WTC11 (cell line): ENCODE measurements at regions not wholly inside any gene's neighbourhood (a gene's known extent, or its start where the extent isn't known, plus 50 kb on each side); places are given as distances from the start of the nearest gene placed in this dataset.
A peak's percentile ranks its signal among the peaks of the same experiment; 100 is the strongest.
"Not testable (repeated sequence)": the region's sequence is repeated elsewhere in the genome, so short reads cannot be mapped to it uniquely, and the experiment has no call there.

ENCODE experiments used
- ATAC-seq: fragments of 200-7000 bp; cut with Tn5 transposase; 2 replicates; pipeline ENCODE4 v1.10.0; 2021; ENCODE audit warnings: mild to moderate bottlenecking, moderate library complexity
- CTCF ChIA-PET: fragments of 300-600 bp; sonication (Branson Sonifier 250); formaldehyde crosslinking; loops from one replicate; lab custom pipeline; 2021; ENCODE audit warnings: antibody characterized with exemption; lab: Charles Lee
- POLR2A ChIA-PET: fragments of 350-600 bp; sonication (Branson Sonifier 250); formaldehyde crosslinking; loops from one replicate; lab custom pipeline; 2021; ENCODE audit warnings: antibody characterized with exemption; lab: Charles Lee
- DNase-seq: peaks from one replicate; pipeline ENCODE4 v3.0.0; 2021; ENCODE audit warnings: low spot score
- H3K27ac Mint-ChIP-seq: 2 replicates; pipeline ENCODE4 v1.8.0; 2021; ENCODE audit warnings: mixed read lengths
- H3K27me3 Mint-ChIP-seq: 2 replicates; pipeline ENCODE4 v1.8.0; 2021; ENCODE audit warnings: low read depth, mild to moderate bottlenecking, moderate library complexity, mixed read lengths
- H3K36me3 Mint-ChIP-seq: 2 replicates; pipeline ENCODE4 v1.8.0; 2021; ENCODE audit warnings: mixed read lengths
- H3K4me1 Mint-ChIP-seq: 2 replicates; pipeline ENCODE4 v1.8.0; 2022; ENCODE audit warnings: mixed read lengths
- H3K4me3 Mint-ChIP-seq: 2 replicates; pipeline ENCODE4 v1.8.0; 2021; ENCODE audit warnings: mild to moderate bottlenecking, moderate library complexity, mixed read lengths
- H3K9me3 Mint-ChIP-seq: 2 replicates; pipeline ENCODE4 v1.8.0; 2021; ENCODE audit warnings: mixed read lengths
- CREB1 ChIP-seq: sonication (generic); formaldehyde crosslinking; IDR thresholded peaks from 2 replicates; pipeline ENCODE4 v1.8.0; 2023; ENCODE audit warnings: mild to moderate bottlenecking, missing genetic modification reagents
- GTF2I ChIP-seq: fragments of 250-450 bp; sonication (Bioruptor Pico); conservative IDR thresholded peaks from 2 replicates; pipeline ENCODE4 v1.4.0; 2021; ENCODE audit warnings: mild to moderate bottlenecking
- HMGA2 ChIP-seq: fragments of 250-450 bp; sonication (Bioruptor Pico); IDR thresholded peaks from 2 replicates; pipeline ENCODE4 v1.4.0; 2021; ENCODE audit warnings: mild to moderate bottlenecking, moderate library complexity
- JAZF1 ChIP-seq: fragments of 250-450 bp; sonication (Bioruptor Pico); IDR thresholded peaks from 2 replicates; pipeline ENCODE4 v1.9.0; 2021; ENCODE audit warnings: moderate library complexity, mild to moderate bottlenecking, inconsistent platforms
- JUN ChIP-seq: sonication (generic); formaldehyde crosslinking; IDR thresholded peaks from 2 replicates; pipeline ENCODE4 v1.8.0; 2023; ENCODE audit warnings: mild to moderate bottlenecking, missing genetic modification reagents
- NFATC4 ChIP-seq: fragments of 250-450 bp; sonication (Bioruptor Pico); IDR thresholded peaks from 2 replicates; pipeline ENCODE4 v1.9.0; 2021; ENCODE audit warnings: mild to moderate bottlenecking
- RELA ChIP-seq: sonication (generic); formaldehyde crosslinking; IDR thresholded peaks from 2 replicates; pipeline ENCODE4 v1.8.1; 2022; ENCODE audit warnings: missing genetic modification reagents, mild to moderate bottlenecking, borderline replicate concordance
- TEAD1 ChIP-seq: sonication (generic); formaldehyde crosslinking; IDR thresholded peaks from 2 replicates; pipeline ENCODE4 v1.8.0; 2022; ENCODE audit warnings: mild to moderate bottlenecking, missing genetic modification reagents
- ZNF138 ChIP-seq: sonication (generic); formaldehyde crosslinking; conservative IDR thresholded peaks from 2 replicates; pipeline ENCODE4 v1.8.1; 2022; ENCODE audit warnings: mild to moderate bottlenecking, moderate library complexity, missing genetic modification reagents
- ZNF317 ChIP-seq: sonication (generic); formaldehyde crosslinking; IDR thresholded peaks from 2 replicates; pipeline ENCODE4 v1.8.1; 2023; ENCODE audit warnings: low read depth, mild to moderate bottlenecking, moderate library complexity, missing genetic modification reagents, borderline replicate concordance
- ZNF423 ChIP-seq: fragments of 250-450 bp; sonication (Bioruptor Pico); IDR thresholded peaks from 2 replicates; pipeline ENCODE4 v2.1.2; 2022; ENCODE audit warnings: mild to moderate bottlenecking, moderate library complexity
- TF ChIP-seq, protein P1 (sequence below): sonication (generic); formaldehyde crosslinking; IDR thresholded peaks from 2 replicates; pipeline ENCODE4 v1.8.1; 2023; ENCODE audit warnings: mild to moderate bottlenecking, moderate library complexity, missing genetic modification reagents
- TF ChIP-seq, protein P2 (sequence below): sonication (generic); formaldehyde crosslinking; IDR thresholded peaks from 2 replicates; pipeline ENCODE4 v1.8.1; 2022; ENCODE audit warnings: missing genetic modification reagents, borderline replicate concordance
- TF ChIP-seq, protein P3 (sequence below): fragments of 250-450 bp; sonication (Bioruptor Pico); IDR thresholded peaks from 2 replicates; pipeline ENCODE4 v1.9.0; 2021; ENCODE audit warnings: moderate library complexity, mild to moderate bottlenecking, inconsistent platforms, borderline replicate concordance
- TF ChIP-seq, protein P4 (sequence below): sonication (generic); formaldehyde crosslinking; IDR thresholded peaks from 2 replicates; pipeline ENCODE4 v1.8.1; 2022; ENCODE audit warnings: mild to moderate bottlenecking, moderate library complexity, missing genetic modification reagents
- TF ChIP-seq, protein P5 (sequence below): sonication (generic); formaldehyde crosslinking; IDR thresholded peaks from 2 replicates; pipeline ENCODE4 v1.8.1; 2023; ENCODE audit warnings: mild to moderate bottlenecking, missing genetic modification reagents, moderate library complexity

DNA sequence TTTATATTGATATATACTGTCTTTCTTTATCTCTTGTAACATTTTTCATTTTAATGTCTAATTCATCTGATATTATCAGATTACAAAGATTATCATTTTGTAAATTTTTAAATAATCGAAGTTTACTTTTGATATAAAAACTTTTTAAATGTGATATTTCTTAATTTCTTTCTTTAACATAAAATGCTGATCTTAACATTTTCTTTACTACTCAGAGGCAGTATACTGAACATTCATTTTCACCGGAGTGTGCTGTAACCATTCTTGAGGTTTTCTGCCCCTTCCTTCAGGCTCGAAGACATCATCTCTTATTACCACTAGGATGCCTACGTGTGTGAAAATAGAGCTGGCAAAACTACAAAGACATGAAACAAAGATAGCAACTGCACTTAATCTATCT lies 186.9 kb downstream of the DIO2 start (continued):
- TF ChIP-seq, protein P1, sequence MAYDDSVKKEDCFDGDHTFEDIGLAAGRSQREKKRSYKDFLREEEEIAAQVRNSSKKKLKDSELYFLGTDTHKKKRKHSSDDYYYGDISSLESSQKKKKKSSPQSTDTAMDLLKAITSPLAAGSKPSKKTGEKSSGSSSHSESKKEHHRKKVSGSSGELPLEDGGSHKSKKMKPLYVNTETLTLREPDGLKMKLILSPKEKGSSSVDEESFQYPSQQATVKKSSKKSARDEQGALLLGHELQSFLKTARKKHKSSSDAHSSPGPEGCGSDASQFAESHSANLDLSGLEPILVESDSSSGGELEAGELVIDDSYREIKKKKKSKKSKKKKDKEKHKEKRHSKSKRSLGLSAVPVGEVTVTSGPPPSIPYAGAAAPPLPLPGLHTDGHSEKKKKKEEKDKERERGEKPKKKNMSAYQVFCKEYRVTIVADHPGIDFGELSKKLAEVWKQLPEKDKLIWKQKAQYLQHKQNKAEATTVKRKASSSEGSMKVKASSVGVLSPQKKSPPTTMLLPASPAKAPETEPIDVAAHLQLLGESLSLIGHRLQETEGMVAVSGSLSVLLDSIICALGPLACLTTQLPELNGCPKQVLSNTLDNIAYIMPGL (CRISPR knock-in tag) = no peak

DNA sequence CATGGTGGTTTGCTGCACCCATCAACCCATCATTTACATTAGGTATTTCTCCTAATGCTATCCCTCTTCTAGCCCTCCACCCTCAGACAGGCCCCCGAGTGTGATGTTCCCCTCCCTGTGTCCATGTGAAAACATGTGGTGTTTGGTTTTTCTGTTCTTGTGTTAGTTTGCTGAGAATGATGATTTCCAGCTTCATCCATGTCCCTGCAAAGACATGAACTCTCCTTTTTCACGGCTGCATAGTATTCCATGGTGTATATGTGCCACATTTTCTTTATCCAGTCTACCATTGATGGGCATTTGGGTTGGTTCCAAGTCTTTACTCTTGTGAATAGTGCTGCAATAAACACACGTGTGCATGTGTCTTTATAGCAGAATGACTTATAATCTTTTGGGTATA lies 192.8 kb downstream of the DIO2 start:
- ATAC-seq, CTCF ChIA-PET, H3K4me1 Mint-ChIP-seq, POLR2A ChIA-PET, H3K4me3 Mint-ChIP-seq, H3K27me3 Mint-ChIP-seq, H3K27ac Mint-ChIP-seq, DNase-seq: not testable (repeated sequence)
- peaks cover 13% of the 10 kb centered on the region for H3K36me3 Mint-ChIP-seq
- peaks cover 69% of the 10 kb centered on the region for H3K9me3 Mint-ChIP-seq

DNA sequence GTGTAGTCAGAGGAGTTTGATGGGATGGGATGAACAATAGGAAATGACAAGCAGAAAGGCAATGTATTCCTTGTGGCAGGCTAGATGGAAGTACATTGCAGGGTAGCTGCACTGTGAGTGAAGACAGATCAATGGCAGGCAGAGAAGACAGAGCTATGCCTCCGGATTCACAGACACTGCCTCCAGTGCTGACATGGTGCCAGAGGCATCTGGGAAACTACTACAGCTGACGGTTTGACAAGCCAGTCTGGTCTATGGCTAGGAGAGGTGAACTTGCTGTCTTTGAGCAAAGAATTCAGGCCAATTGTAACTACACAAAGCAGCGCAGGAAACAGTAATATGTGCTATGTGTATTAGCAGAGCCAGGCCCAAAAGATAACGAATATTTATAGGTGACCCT lies 193.5 kb downstream of the DIO2 start:
- DNase-seq = no peak
- ATAC-seq = no peak
- Mint-ChIP-seq H3K9me3 (peaks cover 64% of the 10 kb centered on the region), H3K27ac (no peak overlapping the region), H3K36me3 (peaks cover 13% of the 10 kb centered on the region), H3K4me3 (no peak overlapping the region), H3K4me1 (no peaks in the 10 kb centered on the region), H3K27me3 (peaks cover 5% of the 10 kb centered on the region)
- CTCF ChIA-PET = no interaction called here
- POLR2A ChIA-PET = no interaction called here
- TF ChIP-seq ZNF317 (CRISPR knock-in tag) (no peak), NFATC4 (no peak), JUN (CRISPR knock-in tag) (no peak), GTF2I (no peak), ZNF423 (CRISPR knock-in tag) (no peak), ZNF138 (CRISPR knock-in tag) (no peak), JAZF1 (CRISPR knock-in tag) (no peak), CREB1 (no peak), TEAD1 (CRISPR knock-in tag) (no peak), RELA (CRISPR knock-in tag) (no peak)
- TF ChIP-seq, protein P2, sequence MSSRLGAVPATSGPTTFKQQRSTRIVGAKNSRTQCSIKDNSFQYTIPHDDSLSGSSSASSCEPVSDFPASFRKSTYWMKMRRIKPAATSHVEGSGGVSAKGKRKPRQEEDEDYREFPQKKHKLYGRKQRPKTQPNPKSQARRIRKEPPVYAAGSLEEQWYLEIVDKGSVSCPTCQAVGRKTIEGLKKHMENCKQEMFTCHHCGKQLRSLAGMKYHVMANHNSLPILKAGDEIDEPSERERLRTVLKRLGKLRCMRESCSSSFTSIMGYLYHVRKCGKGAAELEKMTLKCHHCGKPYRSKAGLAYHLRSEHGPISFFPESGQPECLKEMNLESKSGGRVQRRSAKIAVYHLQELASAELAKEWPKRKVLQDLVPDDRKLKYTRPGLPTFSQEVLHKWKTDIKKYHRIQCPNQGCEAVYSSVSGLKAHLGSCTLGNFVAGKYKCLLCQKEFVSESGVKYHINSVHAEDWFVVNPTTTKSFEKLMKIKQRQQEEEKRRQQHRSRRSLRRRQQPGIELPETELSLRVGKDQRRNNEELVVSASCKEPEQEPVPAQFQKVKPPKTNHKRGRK (CRISPR knock-in tag) = no peak
- TF ChIP-seq, protein P3, sequence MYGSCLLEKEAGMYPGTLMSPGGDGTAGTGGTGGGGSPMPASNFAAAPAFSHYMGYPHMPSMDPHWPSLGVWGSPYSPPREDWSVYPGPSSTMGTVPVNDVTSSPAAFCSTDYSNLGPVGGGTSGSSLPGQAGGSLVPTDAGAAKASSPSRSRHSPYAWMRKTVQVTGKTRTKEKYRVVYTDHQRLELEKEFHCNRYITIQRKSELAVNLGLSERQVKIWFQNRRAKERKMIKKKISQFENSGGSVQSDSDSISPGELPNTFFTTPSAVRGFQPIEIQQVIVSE = no peak
- TF ChIP-seq, protein P4, sequence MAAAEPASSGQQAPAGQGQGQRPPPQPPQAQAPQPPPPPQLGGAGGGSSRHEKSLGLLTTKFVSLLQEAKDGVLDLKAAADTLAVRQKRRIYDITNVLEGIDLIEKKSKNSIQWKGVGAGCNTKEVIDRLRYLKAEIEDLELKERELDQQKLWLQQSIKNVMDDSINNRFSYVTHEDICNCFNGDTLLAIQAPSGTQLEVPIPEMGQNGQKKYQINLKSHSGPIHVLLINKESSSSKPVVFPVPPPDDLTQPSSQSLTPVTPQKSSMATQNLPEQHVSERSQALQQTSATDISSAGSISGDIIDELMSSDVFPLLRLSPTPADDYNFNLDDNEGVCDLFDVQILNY = no peak
- TF ChIP-seq, protein P5, sequence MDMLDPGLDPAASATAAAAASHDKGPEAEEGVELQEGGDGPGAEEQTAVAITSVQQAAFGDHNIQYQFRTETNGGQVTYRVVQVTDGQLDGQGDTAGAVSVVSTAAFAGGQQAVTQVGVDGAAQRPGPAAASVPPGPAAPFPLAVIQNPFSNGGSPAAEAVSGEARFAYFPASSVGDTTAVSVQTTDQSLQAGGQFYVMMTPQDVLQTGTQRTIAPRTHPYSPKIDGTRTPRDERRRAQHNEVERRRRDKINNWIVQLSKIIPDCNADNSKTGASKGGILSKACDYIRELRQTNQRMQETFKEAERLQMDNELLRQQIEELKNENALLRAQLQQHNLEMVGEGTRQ (CRISPR knock-in tag) = no peak

DNA sequence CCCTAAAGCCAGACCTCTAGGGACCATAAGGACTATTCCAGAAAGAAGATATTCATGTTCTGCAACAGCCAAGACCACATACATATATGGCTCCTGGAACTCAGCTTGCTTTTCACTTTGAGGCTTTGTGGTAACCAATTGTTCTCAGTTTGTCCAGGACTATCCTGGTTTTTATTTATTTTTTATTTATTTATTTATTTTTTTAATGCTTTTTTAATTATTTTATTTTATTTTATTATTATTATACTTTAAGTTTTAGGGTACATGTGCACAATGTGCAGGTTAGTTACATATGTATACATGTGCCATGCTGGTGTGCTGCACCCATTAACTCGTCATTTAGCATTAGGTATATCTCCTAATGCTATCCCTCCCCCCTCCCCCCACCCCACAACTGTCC lies 201.1 kb downstream of the DIO2 start:
- CTCF ChIA-PET, H3K27me3 Mint-ChIP-seq: not testable (repeated sequence)
- peak; percentile 96 for TF ChIP-seq HMGA2
- TF ChIP-seq, all 79 proteins: peak for 1; not testable (repeated sequence) for 78
- H3K4me1 Mint-ChIP-seq, ATAC-seq, DNase-seq, H3K4me3 Mint-ChIP-seq, POLR2A ChIA-PET, H3K27ac Mint-ChIP-seq: not testable (repeated sequence)
- Mint-ChIP-seq H3K36me3 (peaks cover 10% of the 10 kb centered on the region), H3K9me3 (peaks cover 47% of the 10 kb centered on the region)
